ENCODE measurements at regions not wholly inside any gene's neighbourhood (a gene's known extent, or its start where the extent isn't known, plus 50 kb on each side); places are given as distances from the start of the nearest gene placed in this dataset.

GRCh38 chr6:119526561-119527230 is 177.1 kb upstream of the MAN1A1 start:
- TF ChIP-seq CTCF (conservative IDR thresholded peaks at IDR 0.05; ENCODE audit: low read length): no peak
- no peak for TF ChIP-seq EZH2phosphoT487 (IDR thresholded peaks at IDR 0.05; ENCODE audit: borderline replicate concordance, low read depth, low read length)
